ENCODE measurements at regions not wholly inside any gene's neighbourhood (a gene's known extent, or its start where the extent isn't known, plus 50 kb on each side); places are given as distances from the start of the nearest gene placed in this dataset.
A peak's percentile ranks its signal among the peaks of the same experiment; 100 is the strongest.

DNA sequence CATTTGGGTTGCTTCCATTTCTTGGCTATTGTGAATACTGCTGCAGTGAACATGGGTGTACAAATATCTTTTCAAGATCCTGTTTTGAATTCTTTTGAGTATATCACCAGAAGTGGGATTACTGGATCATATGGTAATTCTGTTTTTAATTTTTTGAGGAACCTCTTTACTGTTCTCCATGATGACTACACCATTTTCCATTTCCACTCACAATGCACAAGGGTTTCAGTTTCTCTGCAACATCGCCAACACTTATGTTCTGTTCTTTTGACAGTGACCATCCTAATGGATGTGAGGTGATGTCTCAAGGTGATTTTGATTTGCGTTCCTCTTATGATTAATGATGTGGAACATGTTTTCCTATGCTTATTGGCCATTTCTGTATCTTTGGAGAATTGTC lies 214.4 kb upstream of the ZFP64 start:
- Histone ChIP-seq H3K4me3 (no peak overlapping the region), H3K27me3 (ENCODE audit: low read depth) (no peaks in the 10 kb centered on the region), H3K27ac (no peak overlapping the region), H3K4me1 (peaks cover 15% of the 10 kb centered on the region), H3K36me3 (no peaks in the 10 kb centered on the region), H3K9me3 (no peaks in the 10 kb centered on the region)
- DNase-seq: no peak
- intact Hi-C loops (cut with DNase I): no loop called here
- no peak for ATAC-seq
- TF ChIP-seq, protein P1, sequence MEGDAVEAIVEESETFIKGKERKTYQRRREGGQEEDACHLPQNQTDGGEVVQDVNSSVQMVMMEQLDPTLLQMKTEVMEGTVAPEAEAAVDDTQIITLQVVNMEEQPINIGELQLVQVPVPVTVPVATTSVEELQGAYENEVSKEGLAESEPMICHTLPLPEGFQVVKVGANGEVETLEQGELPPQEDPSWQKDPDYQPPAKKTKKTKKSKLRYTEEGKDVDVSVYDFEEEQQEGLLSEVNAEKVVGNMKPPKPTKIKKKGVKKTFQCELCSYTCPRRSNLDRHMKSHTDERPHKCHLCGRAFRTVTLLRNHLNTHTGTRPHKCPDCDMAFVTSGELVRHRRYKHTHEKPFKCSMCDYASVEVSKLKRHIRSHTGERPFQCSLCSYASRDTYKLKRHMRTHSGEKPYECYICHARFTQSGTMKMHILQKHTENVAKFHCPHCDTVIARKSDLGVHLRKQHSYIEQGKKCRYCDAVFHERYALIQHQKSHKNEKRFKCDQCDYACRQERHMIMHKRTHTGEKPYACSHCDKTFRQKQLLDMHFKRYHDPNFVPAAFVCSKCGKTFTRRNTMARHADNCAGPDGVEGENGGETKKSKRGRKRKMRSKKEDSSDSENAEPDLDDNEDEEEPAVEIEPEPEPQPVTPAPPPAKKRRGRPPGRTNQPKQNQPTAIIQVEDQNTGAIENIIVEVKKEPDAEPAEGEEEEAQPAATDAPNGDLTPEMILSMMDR (IDR thresholded peaks at IDR 0.05): no peak

DNA sequence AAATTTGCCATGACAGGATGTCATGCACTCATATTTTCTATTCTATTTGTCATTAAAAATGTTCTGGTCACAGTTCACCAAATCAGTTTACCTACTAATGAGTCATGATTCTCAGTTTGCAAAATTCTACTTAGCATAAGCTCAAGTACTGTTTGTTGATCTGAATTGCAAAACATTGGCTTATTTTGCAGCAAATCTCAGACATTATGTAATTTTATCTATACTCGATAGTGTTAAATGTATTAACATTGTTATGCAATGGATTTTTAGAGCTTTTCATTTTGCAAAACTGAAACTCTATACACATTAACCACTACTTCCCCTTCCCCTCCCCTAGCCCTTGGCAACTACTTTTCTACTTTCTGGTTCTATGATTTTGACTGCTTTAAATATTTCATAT lies 213.8 kb upstream of the ZFP64 start:
- Histone ChIP-seq H3K27me3 (ENCODE audit: low read depth) (no peaks in the 10 kb centered on the region), H3K9me3 (no peaks in the 10 kb centered on the region), H3K36me3 (no peaks in the 10 kb centered on the region), H3K4me3 (no peak overlapping the region), H3K27ac (no peak overlapping the region), H3K4me1 (peaks cover 10% of the 10 kb centered on the region)
- DNase-seq (no peak), ATAC-seq (peak; percentile 56 to 69)
- TF ChIP-seq, protein P1 (IDR thresholded peaks at IDR 0.05): no peak
- intact Hi-C loops (cut with DNase I): no loop called here

DNA sequence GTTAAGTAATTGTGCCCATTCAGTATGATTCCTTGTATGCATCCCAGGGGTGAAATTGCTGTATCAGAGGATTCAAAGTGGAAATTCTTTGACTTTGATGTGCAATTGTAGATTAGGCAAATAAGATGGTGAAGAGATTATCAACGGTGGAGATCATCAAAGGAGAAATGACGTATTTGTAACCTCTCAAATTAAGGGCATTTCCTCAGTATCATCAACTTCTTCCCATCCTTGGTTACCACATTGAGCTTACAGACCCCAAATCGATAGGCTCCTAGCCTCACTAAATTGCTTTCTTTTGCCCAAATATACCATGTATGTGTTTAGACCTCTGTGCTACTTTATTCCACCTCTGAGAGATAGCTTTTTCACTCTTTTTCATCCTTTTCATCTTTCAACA lies 213.1 kb upstream of the ZFP64 start:
- Histone ChIP-seq H3K27me3 (ENCODE audit: low read depth) (no peaks in the 10 kb centered on the region), H3K27ac (no peak overlapping the region)
- TF ChIP-seq, protein P1 (IDR thresholded peaks at IDR 0.05): no peak

DNA sequence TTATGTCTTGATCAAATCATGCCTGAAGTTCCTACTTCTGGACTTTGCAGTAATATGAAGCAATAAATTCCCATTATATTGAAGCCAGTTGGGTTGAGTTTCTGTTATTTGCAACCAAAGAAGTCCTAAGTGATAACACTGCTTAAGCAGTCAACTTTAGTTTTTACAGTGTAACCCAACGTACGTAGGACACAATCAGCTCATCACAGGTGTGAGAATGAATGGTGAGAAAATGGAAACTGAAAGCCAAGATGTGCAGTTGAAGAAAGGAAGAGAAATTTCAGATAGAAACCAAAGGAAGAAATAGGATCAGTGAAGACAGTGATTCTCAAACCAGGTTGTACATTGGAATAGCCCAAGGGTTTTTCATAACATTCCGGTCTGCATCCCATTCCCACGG lies 211.4 kb upstream of the ZFP64 start:
- intact Hi-C loops (cut with DNase I): no loop called here
- no peaks in the 10 kb centered on the region for H3K36me3 ChIP-seq
- DNase-seq: no peak
- H3K4me3 ChIP-seq: no peak overlapping the region
- H3K4me1 ChIP-seq: no peaks in the 10 kb centered on the region
- TF ChIP-seq, protein P1 (IDR thresholded peaks at IDR 0.05): no peak
- H3K27me3 ChIP-seq (ENCODE audit: low read depth): no peaks in the 10 kb centered on the region
- ATAC-seq: no peak
- no peak overlapping the region for H3K27ac ChIP-seq
- H3K9me3 ChIP-seq: no peaks in the 10 kb centered on the region

More for the DNA sequence above, 213.1 kb upstream of the ZFP64 start:
- ATAC-seq (no peak), DNase-seq (no peak)
- intact Hi-C loops (cut with DNase I): no loop called here
- Histone ChIP-seq H3K9me3 (no peaks in the 10 kb centered on the region), H3K4me1 (peaks cover 2% of the 10 kb centered on the region), H3K4me3 (no peak overlapping the region), H3K36me3 (no peaks in the 10 kb centered on the region)

DNA sequence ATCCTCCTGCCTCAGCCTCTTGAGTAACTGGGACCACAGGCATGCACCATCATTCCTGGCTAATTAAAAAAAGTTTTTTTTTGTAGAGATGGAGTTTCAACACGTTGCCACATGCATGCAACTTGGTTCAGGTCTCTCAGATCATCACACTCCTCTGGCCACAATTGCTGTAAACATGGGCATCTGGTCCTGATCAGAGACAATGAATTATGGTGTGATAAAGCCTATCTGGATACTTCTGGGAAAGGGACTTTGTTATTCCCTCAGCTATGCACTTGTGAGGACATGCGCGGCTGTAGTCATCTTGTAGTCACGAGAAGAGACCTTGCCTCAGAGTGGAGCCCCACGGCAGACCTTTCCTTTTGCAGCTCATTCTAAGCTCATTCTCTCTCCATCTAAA lies 210.9 kb upstream of the ZFP64 start:
- DNase-seq: no peak
- H3K27me3 ChIP-seq (ENCODE audit: low read depth): no peaks in the 10 kb centered on the region
- no peaks in the 10 kb centered on the region for H3K9me3 ChIP-seq
- no peaks in the 10 kb centered on the region for H3K36me3 ChIP-seq
- TF ChIP-seq, protein P1 (IDR thresholded peaks at IDR 0.05): no peak
- ATAC-seq: no peak
- H3K4me3 ChIP-seq: no peak overlapping the region
- no peak overlapping the region for H3K27ac ChIP-seq
- intact Hi-C loops (cut with DNase I): no loop called here
- H3K4me1 ChIP-seq: no peaks in the 10 kb centered on the region

DNA sequence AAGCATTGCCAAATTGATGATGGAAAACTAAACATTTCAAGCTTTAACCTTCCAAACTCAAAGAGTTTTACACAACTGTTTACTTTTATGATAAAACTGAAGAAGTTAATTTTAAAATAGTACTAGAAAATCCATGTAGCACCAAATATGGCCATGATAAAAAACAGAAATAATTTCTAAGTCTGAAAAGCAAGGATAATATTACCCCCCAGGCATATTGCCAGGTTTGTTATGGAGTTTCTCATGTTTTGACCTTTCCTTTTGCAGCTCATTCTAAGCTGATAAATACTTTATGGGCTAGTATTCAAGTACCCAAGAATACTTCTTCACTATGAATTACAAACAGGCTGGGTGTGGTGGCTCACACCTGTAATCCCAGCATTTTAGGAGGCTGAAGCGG lies 209.9 kb upstream of the ZFP64 start:
- Histone ChIP-seq H3K4me3 (no peak overlapping the region), H3K4me1 (no peaks in the 10 kb centered on the region), H3K9me3 (no peaks in the 10 kb centered on the region), H3K36me3 (no peaks in the 10 kb centered on the region), H3K27ac (no peak overlapping the region), H3K27me3 (ENCODE audit: low read depth) (no peaks in the 10 kb centered on the region)
- ATAC-seq (no peak), DNase-seq (no peak)
- TF ChIP-seq, protein P1 (IDR thresholded peaks at IDR 0.05): no peak
- intact Hi-C loops (cut with DNase I): no loop called here

Data from lower lobe of right lung (tissue), 2 donors.